Vagina (tissue), 2 donors: ENCODE measurements at regions not wholly inside any gene's neighbourhood (a gene's known extent, or its start where the extent isn't known, plus 50 kb on each side); places are given as distances from the start of the nearest gene placed in this dataset.

ENCODE experiments used
- DNase-seq, 2 donors: peaks; one replicate each; pipeline ENCODE4 v3.0.0-alpha.2; 2017; ENCODE audit errors: extremely low spot score in 2 of 2
- H3K27ac ChIP-seq: fragments of 200-600 bp; sonication (generic); one replicate; pipeline ENCODE4 v1.5.1; 2019
- H3K27me3 ChIP-seq: fragments of 200-600 bp; sonication (generic); one replicate; pipeline ENCODE4 v1.5.1; 2019
- H3K36me3 ChIP-seq, 2 donors: fragments of 200-600 bp; sonication (generic); one replicate each; pipeline ENCODE4 v1.5.1; 2017 to 2019
- H3K4me1 ChIP-seq: fragments of 200-600 bp; sonication (generic); one replicate; pipeline ENCODE4 v1.5.1; 2019
- H3K4me3 ChIP-seq, 2 donors: fragments of 200-600 bp; sonication (generic); 1 replicate in 1 of 2; 2 replicates in 1 of 2; pipeline ENCODE4 v1.5.1; 2016 to 2019
- H3K9me3 ChIP-seq: fragments of 200-600 bp; sonication (generic); one replicate; pipeline ENCODE4 v1.5.1; 2019
- CTCF ChIP-seq, 3 experiments: fragments of 450-650 bp in 2 of 3; fragments of 200-600 bp in 1 of 3; sonication (generic) in 1 of 3; IDR thresholded peaks; one replicate each; pipeline ENCODE4 v1.5.1; 2017 to 2019; ENCODE audit warnings: antibody characterized with exemption in 3 of 3, mild to moderate bottlenecking in 2 of 3, moderate library complexity in 2 of 3
- POLR2A ChIP-seq, 2 donors: fragments of 450-650 bp; IDR thresholded peaks; one replicate each; pipeline ENCODE4 v1.6.1; 2017; ENCODE audit warnings: antibody characterized with exemption in 2 of 2, mild to moderate bottlenecking in 2 of 2, moderate library complexity in 2 of 2
- POLR2AphosphoS5 ChIP-seq, 2 donors: sonication (generic); formaldehyde crosslinking; IDR thresholded peaks; one replicate each; pipeline ENCODE4 v1.9.0; 2017; ENCODE audit warnings: antibody characterized with exemption in 2 of 2, mild to moderate bottlenecking in 2 of 2, low read depth in 1 of 2; ENCODE audit not compliant: insufficient read depth in 1 of 2
- intact Hi-C: fragments of 100-400 bp; cut with DNase I; formaldehyde crosslinking; loops from one replicate; pipeline ENCODE4 v1.15.1; 2023

GRCh38 chr18:6646801-6647200 is 82.7 kb upstream of the ARHGAP28 start:
- intact Hi-C loops, result no loop called here
- no peak overlapping the region for H3K4me3 ChIP-seq
- TF ChIP-seq POLR2AphosphoS5 (IDR thresholded peaks at IDR 0.05; ENCODE audit: insufficient read depth in 1 of 2, low read depth in 1 of 2) (no peak), POLR2A (IDR thresholded peaks at IDR 0.05) (no peak), CTCF (IDR thresholded peaks at IDR 0.05) (no peak)

GRCh38 chr18:6648581-6648980 is 80.9 kb upstream of the ARHGAP28 start:
- Histone ChIP-seq H3K4me3 (no peak overlapping the region), H3K27ac (no peak overlapping the region), H3K27me3 (no peaks in the 10 kb centered on the region), H3K4me1 (no peaks in the 10 kb centered on the region), H3K9me3 (no peaks in the 10 kb centered on the region), H3K36me3 (no peaks in the 10 kb centered on the region)
- TF ChIP-seq POLR2A (IDR thresholded peaks at IDR 0.05) (no peak), POLR2AphosphoS5 (IDR thresholded peaks at IDR 0.05; ENCODE audit: insufficient read depth in 1 of 2, low read depth in 1 of 2) (no peak), CTCF (IDR thresholded peaks at IDR 0.05) (no peak)
- DNase-seq, result no peak
- intact Hi-C loops, result no loop called here

More at GRCh38 chr18:6646801-6647200, 82.7 kb upstream of the ARHGAP28 start:
- Histone ChIP-seq H3K27me3 (no peaks in the 10 kb centered on the region), H3K36me3 (no peaks in the 10 kb centered on the region), H3K27ac (no peak overlapping the region), H3K9me3 (no peaks in the 10 kb centered on the region), H3K4me1 (no peaks in the 10 kb centered on the region)
- no peak for DNase-seq

GRCh38 chr18:6649421-6650126 is 79.9 kb upstream of the ARHGAP28 start:
- intact Hi-C loops, result no loop called here
- TF ChIP-seq POLR2AphosphoS5 (IDR thresholded peaks at IDR 0.05; ENCODE audit: insufficient read depth in 1 of 2, low read depth in 1 of 2) (no peak), POLR2A (IDR thresholded peaks at IDR 0.05) (no peak), CTCF (IDR thresholded peaks at IDR 0.05) (no peak)
- no peak for DNase-seq

GRCh38 chr18:6650127-6650507 is 79.4 kb upstream of the ARHGAP28 start:
- Histone ChIP-seq H3K4me1 (no peaks in the 10 kb centered on the region), H3K27me3 (no peaks in the 10 kb centered on the region), H3K9me3 (no peaks in the 10 kb centered on the region), H3K27ac (no peak overlapping the region), H3K36me3 (no peaks in the 10 kb centered on the region), H3K4me3 (no peak overlapping the region)
- no peak for DNase-seq
- intact Hi-C loops, result no loop called here
- no peak for TF ChIP-seq CTCF (IDR thresholded peaks at IDR 0.05)
- TF ChIP-seq POLR2A (IDR thresholded peaks at IDR 0.05), result no peak
- no peak for TF ChIP-seq POLR2AphosphoS5 (IDR thresholded peaks at IDR 0.05; ENCODE audit: insufficient read depth in 1 of 2, low read depth in 1 of 2)

More at GRCh38 chr18:6649421-6650126, 79.9 kb upstream of the ARHGAP28 start:
- Histone ChIP-seq H3K4me3 (no peak overlapping the region), H3K27me3 (no peaks in the 10 kb centered on the region), H3K9me3 (no peaks in the 10 kb centered on the region), H3K36me3 (no peaks in the 10 kb centered on the region), H3K27ac (no peak overlapping the region), H3K4me1 (no peaks in the 10 kb centered on the region)

GRCh38 chr18:6650747-6651146 is 78.8 kb upstream of the ARHGAP28 start:
- H3K4me3 ChIP-seq, result no peak overlapping the region

More at GRCh38 chr18:6650747-6651146, 78.8 kb upstream of the ARHGAP28 start:
- no peaks in the 10 kb centered on the region for H3K27me3 ChIP-seq
- H3K36me3 ChIP-seq, result no peaks in the 10 kb centered on the region
- DNase-seq, result no peak
- H3K27ac ChIP-seq, result no peak overlapping the region
- no peaks in the 10 kb centered on the region for H3K4me1 ChIP-seq
- intact Hi-C loops, result no loop called here
- TF ChIP-seq POLR2A (IDR thresholded peaks at IDR 0.05) (no peak), POLR2AphosphoS5 (IDR thresholded peaks at IDR 0.05; ENCODE audit: insufficient read depth in 1 of 2, low read depth in 1 of 2) (no peak), CTCF (IDR thresholded peaks at IDR 0.05) (no peak)
- H3K9me3 ChIP-seq, result no peaks in the 10 kb centered on the region
